VCaP (cell line): ENCODE measurements at regions not wholly inside any gene's neighbourhood (a gene's known extent, or its start where the extent isn't known, plus 50 kb on each side); places are given as distances from the start of the nearest gene placed in this dataset.

Experiments used
- H3K27ac ChIP-seq: fragments of 450-650 bp; 2 replicates; pipeline ENCODE4 v1.5.1; 2017
- TF ChIP-seq, protein P1 (sequence below): fragments of 450-650 bp; conservative IDR thresholded peaks from 2 replicates; pipeline ENCODE4 v1.5.1; 2017; ENCODE audit warnings: mild to moderate bottlenecking, moderate library complexity

DNA sequence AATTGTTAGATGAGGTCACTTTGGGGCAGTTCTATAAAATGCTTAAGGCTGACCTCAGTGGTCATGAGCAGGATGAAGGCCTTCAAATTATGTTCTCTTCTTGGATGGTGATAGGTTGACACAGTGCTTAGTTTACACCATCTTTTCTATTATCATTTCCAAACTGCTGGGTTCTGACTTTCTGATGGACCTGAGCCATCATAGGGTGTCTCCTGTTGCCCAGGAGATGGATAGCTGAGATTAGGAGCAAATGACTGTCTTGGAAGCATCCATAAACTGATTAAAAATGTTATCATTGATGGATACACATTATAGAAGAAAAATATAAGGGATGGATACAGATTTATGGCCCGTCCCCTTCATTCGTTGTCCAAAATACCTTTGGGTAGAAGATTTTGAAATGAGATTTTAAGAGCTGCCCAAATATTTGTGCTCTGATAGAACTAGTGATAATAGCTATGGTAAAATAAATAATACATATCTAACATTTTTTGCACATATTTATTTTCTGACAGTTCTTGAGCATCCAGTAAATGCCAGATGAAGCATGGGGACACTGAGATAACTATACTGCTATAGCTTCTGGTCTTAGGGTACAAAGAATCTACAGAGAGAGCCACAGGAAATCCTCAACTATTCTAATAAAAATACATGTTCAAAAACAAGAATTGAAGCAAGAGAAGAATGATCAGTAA is 839.4 kb upstream of the LCORL start:
- TF ChIP-seq, protein P1, sequence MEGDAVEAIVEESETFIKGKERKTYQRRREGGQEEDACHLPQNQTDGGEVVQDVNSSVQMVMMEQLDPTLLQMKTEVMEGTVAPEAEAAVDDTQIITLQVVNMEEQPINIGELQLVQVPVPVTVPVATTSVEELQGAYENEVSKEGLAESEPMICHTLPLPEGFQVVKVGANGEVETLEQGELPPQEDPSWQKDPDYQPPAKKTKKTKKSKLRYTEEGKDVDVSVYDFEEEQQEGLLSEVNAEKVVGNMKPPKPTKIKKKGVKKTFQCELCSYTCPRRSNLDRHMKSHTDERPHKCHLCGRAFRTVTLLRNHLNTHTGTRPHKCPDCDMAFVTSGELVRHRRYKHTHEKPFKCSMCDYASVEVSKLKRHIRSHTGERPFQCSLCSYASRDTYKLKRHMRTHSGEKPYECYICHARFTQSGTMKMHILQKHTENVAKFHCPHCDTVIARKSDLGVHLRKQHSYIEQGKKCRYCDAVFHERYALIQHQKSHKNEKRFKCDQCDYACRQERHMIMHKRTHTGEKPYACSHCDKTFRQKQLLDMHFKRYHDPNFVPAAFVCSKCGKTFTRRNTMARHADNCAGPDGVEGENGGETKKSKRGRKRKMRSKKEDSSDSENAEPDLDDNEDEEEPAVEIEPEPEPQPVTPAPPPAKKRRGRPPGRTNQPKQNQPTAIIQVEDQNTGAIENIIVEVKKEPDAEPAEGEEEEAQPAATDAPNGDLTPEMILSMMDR, result no peak
- no peak overlapping the region for H3K27ac ChIP-seq

DNA sequence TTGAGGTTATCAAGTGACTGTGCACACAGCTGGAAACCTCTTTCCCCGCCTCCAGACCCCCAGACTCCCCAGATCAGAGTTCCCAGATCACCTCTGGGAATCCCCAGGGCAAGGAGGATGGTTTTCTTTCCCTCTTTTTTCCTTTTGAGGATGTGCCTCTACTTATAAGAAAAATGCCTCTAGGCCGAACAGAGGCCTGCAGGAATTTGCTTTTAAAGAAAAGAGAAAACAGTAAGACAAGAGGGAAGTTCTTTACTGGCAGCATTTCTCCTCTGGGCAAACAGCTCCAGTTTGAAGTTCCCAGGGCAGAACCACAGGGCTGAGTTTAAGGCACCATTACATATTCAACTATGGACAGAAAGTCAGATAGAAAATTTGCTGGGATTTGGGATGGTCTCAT is 837.9 kb upstream of the LCORL start:
- H3K27ac ChIP-seq, result no peak overlapping the region
- TF ChIP-seq, protein P1, result no peak

DNA sequence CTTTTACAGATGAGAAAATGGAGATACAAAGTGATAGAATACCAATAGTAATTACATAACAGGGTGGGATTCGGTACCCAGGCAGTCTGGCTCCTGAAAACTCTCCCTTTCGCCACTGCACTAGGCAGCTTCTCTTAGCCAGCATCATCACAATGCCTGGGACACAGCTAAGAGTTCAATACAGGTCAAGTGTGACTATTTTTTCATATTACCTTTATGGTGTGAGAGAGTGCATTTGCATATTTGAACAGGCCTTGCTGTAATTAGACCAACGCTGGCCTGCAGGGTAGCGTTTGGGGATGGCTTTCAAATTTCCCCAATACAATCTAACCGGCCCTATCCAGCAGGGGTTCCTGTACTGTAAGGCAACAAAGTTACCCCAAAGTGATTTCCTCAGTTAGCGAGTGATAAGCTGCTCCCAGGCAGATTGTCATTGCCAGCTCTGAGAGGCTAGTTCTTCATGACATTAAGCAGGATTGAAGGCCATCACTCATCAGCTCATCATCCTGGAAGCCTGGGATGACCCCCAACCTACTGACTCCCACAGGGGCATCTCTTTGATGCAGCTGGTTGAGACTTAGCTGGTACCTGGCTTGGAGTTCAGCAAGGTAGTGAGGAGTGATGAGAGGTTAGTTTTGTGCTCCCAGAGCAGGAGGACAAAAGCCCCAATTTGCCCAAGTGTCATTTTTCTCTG is 836.8 kb upstream of the LCORL start:
- TF ChIP-seq, protein P1, result no peak
- H3K27ac ChIP-seq, result no peak overlapping the region

DNA sequence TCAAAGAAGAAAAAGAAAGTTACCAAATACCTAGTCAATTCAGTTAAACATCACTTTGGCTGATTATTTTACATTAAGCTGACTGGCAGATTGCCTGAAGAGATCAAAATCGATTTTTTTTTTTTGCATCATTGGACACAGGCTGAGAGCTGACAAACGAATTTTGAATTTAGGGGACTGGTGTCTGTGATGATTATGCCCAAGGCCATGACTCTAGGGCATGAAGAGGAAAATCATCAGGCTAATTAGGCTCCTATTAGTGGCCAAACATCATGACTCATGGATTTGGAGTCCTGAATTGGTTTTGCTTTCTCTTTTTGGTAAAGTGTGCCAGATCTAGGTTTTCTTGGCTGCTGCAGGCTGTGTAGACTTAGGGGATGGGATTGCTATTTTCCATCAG is 829.3 kb upstream of the LCORL start:
- TF ChIP-seq, protein P1, result no peak
- no peak overlapping the region for H3K27ac ChIP-seq

DNA sequence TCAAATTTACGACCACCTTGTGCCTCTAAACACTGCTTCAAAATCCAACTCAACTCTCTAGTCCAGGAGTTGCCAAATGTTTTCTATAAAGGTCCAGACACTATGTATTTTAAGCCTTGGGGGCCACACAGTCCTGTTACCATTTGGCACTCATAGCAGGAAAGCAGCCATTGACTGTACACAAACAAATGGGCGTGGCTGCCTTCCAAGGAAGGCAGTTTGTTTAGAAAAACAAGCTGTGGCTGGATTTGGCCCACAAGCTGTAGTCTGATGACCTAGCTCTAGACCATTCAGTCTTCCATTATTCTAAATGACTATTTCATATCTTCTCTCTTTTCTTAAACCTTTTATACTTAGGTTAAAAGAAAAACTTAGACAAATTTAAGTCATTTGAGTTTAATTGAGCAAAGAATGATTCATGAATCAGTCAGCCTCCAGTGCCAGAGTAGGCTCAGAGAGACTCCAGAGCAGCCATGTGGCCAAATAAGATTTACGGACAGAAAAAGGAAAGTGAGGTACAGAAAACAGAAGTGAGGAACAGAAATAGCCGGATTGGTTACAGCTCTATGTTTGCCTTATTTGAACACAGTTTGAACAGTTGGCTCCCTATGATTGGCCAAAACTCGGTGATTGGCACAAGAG is 825.8 kb upstream of the LCORL start:
- H3K27ac ChIP-seq, result no peak overlapping the region
- TF ChIP-seq, protein P1, result no peak

DNA sequence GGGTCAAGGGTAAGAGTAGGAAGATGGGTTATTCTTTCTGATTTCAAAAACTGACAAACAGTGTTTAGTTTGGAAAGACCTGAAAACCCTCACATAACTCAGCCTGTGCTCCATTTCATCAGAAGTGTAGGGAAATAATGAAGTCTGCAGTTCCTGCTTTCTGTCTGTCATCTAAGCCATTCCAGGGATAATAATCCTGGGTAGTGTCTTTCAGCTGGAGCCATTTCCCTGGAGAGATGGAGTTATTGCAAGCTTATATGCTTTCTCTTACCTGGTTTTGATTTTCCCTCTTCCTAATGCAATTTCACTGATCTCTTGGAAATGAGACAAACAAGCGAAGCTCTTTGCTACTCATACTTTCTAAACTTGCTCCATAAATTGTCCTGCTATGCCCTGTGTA is 824.8 kb upstream of the LCORL start:
- no peak overlapping the region for H3K27ac ChIP-seq
- TF ChIP-seq, protein P1, result no peak

DNA sequence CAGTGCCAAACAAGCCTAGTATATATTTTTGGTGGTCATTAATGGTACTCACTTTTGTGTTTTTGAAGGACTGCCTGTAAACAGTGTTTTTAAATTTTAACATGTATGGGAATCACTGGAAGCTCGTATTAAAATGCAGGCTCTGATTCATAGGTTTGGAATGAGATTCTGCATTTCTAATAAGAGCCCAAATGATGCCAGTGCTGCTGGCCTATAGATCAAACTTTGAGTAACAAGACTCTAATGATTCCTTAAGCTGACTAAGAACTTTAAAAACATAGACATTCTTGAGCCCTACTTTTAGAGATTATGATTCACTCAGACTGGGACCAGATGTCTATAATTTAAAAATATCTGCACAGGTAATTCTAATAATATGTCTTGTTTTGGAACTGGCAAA is 823.2 kb upstream of the LCORL start:
- TF ChIP-seq, protein P1, result no peak
- no peak overlapping the region for H3K27ac ChIP-seq
